Keratinocyte (primary cell): ENCODE measurements at regions not wholly inside any gene's neighbourhood (a gene's known extent, or its start where the extent isn't known, plus 50 kb on each side); places are given as distances from the start of the nearest gene placed in this dataset.

Experiments
- EZH2 ChIP-seq: IDR thresholded peaks from one replicate; pipeline ENCODE4 v1.6.1; 2012; ENCODE audit warnings: inconsistent platforms, mild to moderate bottlenecking, low read length, moderate library complexity
- TF ChIP-seq, protein P1 (sequence below), 3 experiments: IDR thresholded peaks in 1 of 3; conservative IDR thresholded peaks in 1 of 3; optimal IDR thresholded peaks in 1 of 3; 2 replicates in 2 of 3; 3 replicates in 1 of 3; pipeline versions ENCODE3 to v1.5.1; 2011; ENCODE audit warnings: low read length in 3 of 3, mild to moderate bottlenecking in 3 of 3, moderate library complexity in 2 of 3, control low read depth in 1 of 3, inconsistent platforms in 1 of 3; ENCODE audit not compliant: insufficient read depth in 2 of 3; ENCODE audit errors: extremely low read depth in 1 of 3

DNA sequence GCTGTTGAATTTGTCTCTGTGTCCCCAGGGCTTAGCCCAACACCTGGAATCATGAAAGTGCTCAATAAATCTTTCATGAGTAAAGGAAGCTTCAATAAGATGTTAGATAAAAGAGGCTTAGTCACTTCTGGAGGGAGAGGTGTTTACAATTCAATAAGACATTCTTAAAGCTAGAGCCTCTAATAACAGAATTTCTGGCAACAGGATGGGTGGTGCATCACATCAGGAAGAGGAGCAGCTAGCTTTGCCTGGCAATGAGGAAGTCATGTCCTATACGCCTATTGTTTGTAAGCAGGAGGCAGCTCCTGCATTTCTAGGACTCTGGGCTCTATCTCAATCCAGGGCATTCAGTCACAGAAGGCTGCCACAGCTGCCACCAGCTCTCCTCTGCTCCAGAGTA is 638.5 kb downstream of the EPM2A start:
- TF ChIP-seq, protein P1, sequence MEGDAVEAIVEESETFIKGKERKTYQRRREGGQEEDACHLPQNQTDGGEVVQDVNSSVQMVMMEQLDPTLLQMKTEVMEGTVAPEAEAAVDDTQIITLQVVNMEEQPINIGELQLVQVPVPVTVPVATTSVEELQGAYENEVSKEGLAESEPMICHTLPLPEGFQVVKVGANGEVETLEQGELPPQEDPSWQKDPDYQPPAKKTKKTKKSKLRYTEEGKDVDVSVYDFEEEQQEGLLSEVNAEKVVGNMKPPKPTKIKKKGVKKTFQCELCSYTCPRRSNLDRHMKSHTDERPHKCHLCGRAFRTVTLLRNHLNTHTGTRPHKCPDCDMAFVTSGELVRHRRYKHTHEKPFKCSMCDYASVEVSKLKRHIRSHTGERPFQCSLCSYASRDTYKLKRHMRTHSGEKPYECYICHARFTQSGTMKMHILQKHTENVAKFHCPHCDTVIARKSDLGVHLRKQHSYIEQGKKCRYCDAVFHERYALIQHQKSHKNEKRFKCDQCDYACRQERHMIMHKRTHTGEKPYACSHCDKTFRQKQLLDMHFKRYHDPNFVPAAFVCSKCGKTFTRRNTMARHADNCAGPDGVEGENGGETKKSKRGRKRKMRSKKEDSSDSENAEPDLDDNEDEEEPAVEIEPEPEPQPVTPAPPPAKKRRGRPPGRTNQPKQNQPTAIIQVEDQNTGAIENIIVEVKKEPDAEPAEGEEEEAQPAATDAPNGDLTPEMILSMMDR (optimal IDR thresholded peaks at IDR 0.05 in 1 of 3, IDR thresholded peaks at IDR 0.05 in 1 of 3, conservative IDR thresholded peaks at IDR 0.05 in 1 of 3; ENCODE audit: extremely low read depth in 1 of 3, insufficient read depth in 2 of 3, low read length in 3 of 3), result no peak
- no peak for TF ChIP-seq EZH2
